Trophoblast cell (in vitro differentiated cells and primary cell): ENCODE measurements at regions not wholly inside any gene's neighbourhood (a gene's known extent, or its start where the extent isn't known, plus 50 kb on each side); places are given as distances from the start of the nearest gene placed in this dataset.

Experiments used
- DNase-seq, 2 donors: peaks; one replicate each; pipeline ENCODE4 v3.0.0-alpha.2; 2016
- H2AFZ ChIP-seq: 2 replicates; pipeline ENCODE4 v1.6.1; 2013; ENCODE audit warnings: low read length, moderate library complexity, mild to moderate bottlenecking; ENCODE audit not compliant: insufficient read depth, poor library complexity
- H2AK5ac ChIP-seq: 2 replicates; pipeline ENCODE4 v1.6.1; 2013; ENCODE audit warnings: mild to moderate bottlenecking, low read length
- H2BK120ac ChIP-seq: 2 replicates; pipeline ENCODE4 v1.6.1; 2013; ENCODE audit warnings: low read length, mild to moderate bottlenecking, moderate library complexity; ENCODE audit not compliant: insufficient read depth, poor library complexity
- H2BK12ac ChIP-seq: 2 replicates; pipeline ENCODE4 v1.6.1; 2013; ENCODE audit warnings: mild to moderate bottlenecking, low read length, moderate library complexity
- H2BK5ac ChIP-seq: 2 replicates; pipeline ENCODE4 v1.6.1; 2013; ENCODE audit warnings: low read length, low read depth, moderate library complexity, mild to moderate bottlenecking; ENCODE audit not compliant: poor library complexity
- H3K14ac ChIP-seq: 2 replicates; pipeline ENCODE4 v1.6.1; 2013; ENCODE audit warnings: mild to moderate bottlenecking, low read length
- H3K18ac ChIP-seq: 2 replicates; pipeline ENCODE4 v1.6.1; 2013; ENCODE audit warnings: mild to moderate bottlenecking, low read length
- H3K23ac ChIP-seq: 2 replicates; pipeline ENCODE4 v1.6.1; 2013; ENCODE audit warnings: low read length
- H3K27ac ChIP-seq: 2 replicates; pipeline ENCODE4 v1.5.1; 2013; ENCODE audit warnings: low read depth, mild to moderate bottlenecking, inconsistent platforms, low read length, moderate library complexity
- H3K27me3 ChIP-seq: 2 replicates; pipeline ENCODE4 v1.6.1; 2013; ENCODE audit warnings: inconsistent platforms, mild to moderate bottlenecking, low read length, moderate library complexity; ENCODE audit not compliant: insufficient read depth
- H3K36me3 ChIP-seq, 2 experiments: 1 replicate in 1 of 2; 2 replicates in 1 of 2; pipeline ENCODE4 v1.6.1; 2013; ENCODE audit warnings: low read length in 2 of 2, mild to moderate bottlenecking in 2 of 2, moderate library complexity in 1 of 2; ENCODE audit not compliant: insufficient read depth in 2 of 2, control insufficient read depth in 1 of 2
- H3K4ac ChIP-seq: 2 replicates; pipeline ENCODE4 v1.6.1; 2013; ENCODE audit warnings: low read depth, mild to moderate bottlenecking, low read length, moderate library complexity
- H3K4me1 ChIP-seq, 2 experiments: 1 replicate in 1 of 2; 2 replicates in 1 of 2; pipeline ENCODE4 v1.6.1; 2013; ENCODE audit warnings: low read length in 2 of 2, mild to moderate bottlenecking in 2 of 2, moderate library complexity in 1 of 2; ENCODE audit not compliant: insufficient read depth in 2 of 2, control insufficient read depth in 1 of 2
- H3K4me2 ChIP-seq: 2 replicates; pipeline ENCODE4 v1.6.1; 2013; ENCODE audit warnings: inconsistent platforms, mild to moderate bottlenecking, low read length, moderate library complexity
- H3K4me3 ChIP-seq: 2 replicates; pipeline ENCODE4 v1.5.1; 2013; ENCODE audit warnings: mild to moderate bottlenecking, low read depth, low read length, inconsistent platforms
- H3K79me1 ChIP-seq: one replicate; pipeline ENCODE4 v1.6.1; 2013; ENCODE audit warnings: low read length
- H3K79me2 ChIP-seq: 2 replicates; pipeline ENCODE4 v1.6.1; 2013; ENCODE audit warnings: low read length, mild to moderate bottlenecking; ENCODE audit not compliant: control insufficient read depth, insufficient read depth, poor library complexity
- H3K9ac ChIP-seq: 2 replicates; pipeline ENCODE4 v1.6.1; 2013; ENCODE audit warnings: mild to moderate bottlenecking, low read length
- H3K9me3 ChIP-seq: 2 replicates; pipeline ENCODE4 v1.6.1; 2013; ENCODE audit warnings: low read depth, mild to moderate bottlenecking, control low read depth, inconsistent platforms, low read length; ENCODE audit not compliant: insufficient read depth
- H4K12ac ChIP-seq: 2 replicates; pipeline ENCODE4 v1.6.1; 2013; ENCODE audit warnings: low read depth, mild to moderate bottlenecking, low read length, moderate library complexity
- H4K8ac ChIP-seq: 2 replicates; pipeline ENCODE4 v1.6.1; 2013; ENCODE audit warnings: low read depth, mild to moderate bottlenecking, low read length, moderate library complexity
- H4K91ac ChIP-seq: one replicate; pipeline ENCODE4 v1.6.1; 2013; ENCODE audit warnings: low read depth, mild to moderate bottlenecking, low read length, moderate library complexity
- WGBS: extraction: QIAGEN DNeasy Blood & Tissue Kit; methylation state at CpG from one replicate; pipeline ENCODE4 v1.1.7; 2013; ENCODE audit warnings: missing lambda C conversion rate; ENCODE audit not compliant: insufficient read length, insufficient coverage; ENCODE audit errors: extremely low coverage; 5-methylcytosine and 5-hydroxymethylcytosine counted together

- Histone ChIP-seq H3K14ac (no peak overlapping the region), H3K27ac (no peak overlapping the region), H3K4me1 (no peaks in the 10 kb centered on the region), H2AFZ (no peak overlapping the region), H3K4me2 (no peak overlapping the region), H3K36me3 (no peaks in the 10 kb centered on the region), H2BK120ac (no peak overlapping the region), H2BK12ac (no peak overlapping the region), H3K18ac (no peak overlapping the region), H4K91ac (no peak overlapping the region), H3K4ac (no peak overlapping the region), H3K79me1 (no peaks in the 10 kb centered on the region), H3K9me3 (no peaks in the 10 kb centered on the region), H2AK5ac (no peak overlapping the region), H3K79me2 (no peaks in the 10 kb centered on the region), H4K12ac (no peak overlapping the region), H3K9ac (no peak overlapping the region), H2BK5ac (no peak overlapping the region), H3K4me3 (no peak overlapping the region), H3K23ac (no peak overlapping the region), H3K27me3 (no peaks in the 10 kb centered on the region), H4K8ac (no peak overlapping the region)
- DNase-seq: no peak
- no CpG with 5 or more reads among the region's 10 CpGs for WGBS
Observed at GRCh38 chr20:11076434-11077105, 402.8 kb upstream of the JAG1 start.

GRCh38 chr20:11077226-11077625 lies 403.4 kb upstream of the JAG1 start:
- no peak overlapping the region for H3K27ac ChIP-seq
- H3K79me1 ChIP-seq: no peaks in the 10 kb centered on the region
- H3K4me3 ChIP-seq: no peak overlapping the region
- no peak overlapping the region for H2AFZ ChIP-seq
- H4K12ac ChIP-seq: no peak overlapping the region
- no peaks in the 10 kb centered on the region for H3K9me3 ChIP-seq
- H3K18ac ChIP-seq: no peak overlapping the region
- no CpG with 5 or more reads among the region's 2 CpGs for WGBS
- no peak overlapping the region for H3K14ac ChIP-seq
- H2BK120ac ChIP-seq: no peak overlapping the region
- H3K9ac ChIP-seq: no peak overlapping the region
- no peaks in the 10 kb centered on the region for H3K36me3 ChIP-seq
- no peak overlapping the region for H3K4me2 ChIP-seq
- no peaks in the 10 kb centered on the region for H3K79me2 ChIP-seq
- no peak overlapping the region for H2BK5ac ChIP-seq
- H4K91ac ChIP-seq: no peak overlapping the region
- H3K4me1 ChIP-seq: no peaks in the 10 kb centered on the region
- no peak for DNase-seq
- no peak overlapping the region for H2BK12ac ChIP-seq
- no peaks in the 10 kb centered on the region for H3K27me3 ChIP-seq
- H4K8ac ChIP-seq: no peak overlapping the region
- no peak overlapping the region for H2AK5ac ChIP-seq
- no peak overlapping the region for H3K4ac ChIP-seq
- H3K23ac ChIP-seq: no peak overlapping the region

GRCh38 chr20:11080010-11080409 lies 406.2 kb upstream of the JAG1 start:
- Histone ChIP-seq H3K23ac (no peak overlapping the region), H4K12ac (no peak overlapping the region), H4K8ac (no peak overlapping the region), H2BK120ac (no peak overlapping the region), H3K79me1 (no peaks in the 10 kb centered on the region), H2BK5ac (no peak overlapping the region), H3K27ac (no peak overlapping the region), H2AK5ac (no peak overlapping the region), H2AFZ (no peak overlapping the region), H3K9ac (no peak overlapping the region), H4K91ac (no peak overlapping the region), H3K27me3 (no peaks in the 10 kb centered on the region), H3K4me3 (no peak overlapping the region), H3K14ac (no peak overlapping the region), H3K79me2 (no peaks in the 10 kb centered on the region), H3K36me3 (no peaks in the 10 kb centered on the region), H2BK12ac (no peak overlapping the region), H3K4me1 (no peaks in the 10 kb centered on the region), H3K4ac (no peak overlapping the region), H3K9me3 (no peaks in the 10 kb centered on the region), H3K4me2 (no peak overlapping the region), H3K18ac (no peak overlapping the region)
- DNase-seq: no peak
- WGBS: no CpG with 5 or more reads among the region's 3 CpGs

- Histone ChIP-seq H3K79me2 (no peaks in the 10 kb centered on the region), H3K27me3 (no peaks in the 10 kb centered on the region), H4K12ac (no peak overlapping the region), H3K36me3 (no peaks in the 10 kb centered on the region), H3K18ac (no peak overlapping the region), H3K4me3 (no peak overlapping the region), H3K4me2 (no peak overlapping the region), H3K9me3 (no peaks in the 10 kb centered on the region), H3K23ac (no peak overlapping the region), H3K9ac (no peak overlapping the region), H2BK5ac (no peak overlapping the region), H3K4ac (no peak overlapping the region), H3K79me1 (no peaks in the 10 kb centered on the region), H3K27ac (no peak overlapping the region), H2BK12ac (no peak overlapping the region), H2AFZ (no peak overlapping the region), H2AK5ac (no peak overlapping the region), H2BK120ac (no peak overlapping the region), H4K8ac (no peak overlapping the region), H4K91ac (no peak overlapping the region), H3K14ac (no peak overlapping the region), H3K4me1 (no peaks in the 10 kb centered on the region)
- no CpG with 5 or more reads among the region's 8 CpGs for WGBS
- DNase-seq: no peak
Observed at GRCh38 chr20:11080781-11081377, 407.1 kb upstream of the JAG1 start.
